PC-3 (cell line): ENCODE measurements at regions not wholly inside any gene's neighbourhood (a gene's known extent, or its start where the extent isn't known, plus 50 kb on each side); places are given as distances from the start of the nearest gene placed in this dataset.

Source experiments
- CTCF ChIP-seq: fragments of 300-600 bp; sonication (generic); conservative IDR thresholded peaks from 2 replicates; pipeline ENCODE4 v1.5.1; 2017; ENCODE audit warnings: antibody characterized with exemption, low read depth, mild to moderate bottlenecking, low read length
- EZH2 ChIP-seq: fragments of 300-600 bp; sonication (generic); IDR thresholded peaks from one replicate; pipeline ENCODE4 v1.6.1; 2017; ENCODE audit warnings: antibody characterized with exemption, mild to moderate bottlenecking, low read length; ENCODE audit not compliant: unreplicated experiment

- TF ChIP-seq EZH2 (no peak), CTCF (peak; percentile 78)
Measured at GRCh38 chrX:130539721-130540321, 138.0 kb downstream of the RBMX2 start.
